PC-3 (cell line): ENCODE measurements at regions not wholly inside any gene's neighbourhood (a gene's known extent, or its start where the extent isn't known, plus 50 kb on each side); places are given as distances from the start of the nearest gene placed in this dataset.

ENCODE experiments used
- ATAC-seq: fragments of 200-7000 bp; cut with Tn5 transposase; 2 replicates; pipeline ENCODE4 v1.9.1; 2020; ENCODE audit warnings: mild to moderate bottlenecking, moderate library complexity
- BruUV-seq: library from RNA; stranded (reverse); fragments of 400-500 nt; replicated peaks from 2 replicates; lab custom pipeline; 2021; lab: Mats Ljungman, UMichigan
- CTCF ChIA-PET: fragments of 300-600 bp; sonication (Branson Sonifier 250); formaldehyde crosslinking; loops from one replicate; lab custom pipeline; 2022; ENCODE audit warnings: antibody characterized with exemption; lab: Charles Lee
- POLR2A ChIA-PET: fragments of 300-600 bp; sonication (Branson Sonifier 250); formaldehyde crosslinking; loops from one replicate; lab custom pipeline; 2022; ENCODE audit warnings: antibody characterized with exemption; ENCODE audit not compliant: unreplicated experiment; lab: Charles Lee
- DNase-seq: peaks from one replicate; pipeline ENCODE4 v3.0.0-alpha.2; 2015
- H2AFZ ChIP-seq: fragments of 300-600 bp; sonication (generic); 2 replicates; pipeline ENCODE4 v1.6.0; 2016; ENCODE audit warnings: antibody characterized with exemption, low read length
- H3F3A ChIP-seq: fragments of 300-600 bp; sonication (generic); one replicate; pipeline ENCODE4 v1.6.0; 2017; ENCODE audit warnings: antibody characterized with exemption, low read length, control low read depth, mild to moderate bottlenecking; ENCODE audit not compliant: unreplicated experiment
- H3K27ac ChIP-seq: fragments of 300-600 bp; sonication (generic); 2 replicates; pipeline ENCODE4 v1.5.1; 2016; ENCODE audit warnings: mild to moderate bottlenecking, low read length
- H3K27me3 ChIP-seq: fragments of 300-600 bp; sonication (generic); 2 replicates; pipeline ENCODE4 v1.6.1; 2016; ENCODE audit warnings: low read length, mixed read lengths
- H3K36me3 ChIP-seq: fragments of 300-600 bp; sonication (generic); 2 replicates; pipeline ENCODE4 v1.6.1; 2016; ENCODE audit warnings: low read depth, mixed run types, low read length, mixed read lengths
- H3K4me1 ChIP-seq: fragments of 300-600 bp; sonication (generic); 2 replicates; pipeline ENCODE4 v1.5.1; 2016; ENCODE audit warnings: low read length; ENCODE audit not compliant: insufficient read depth
- H3K4me2 ChIP-seq: fragments of 300-600 bp; sonication (generic); 2 replicates; pipeline ENCODE4 v1.6.0; 2016; ENCODE audit warnings: low read length
- H3K4me3 ChIP-seq: fragments of 300-600 bp; sonication (generic); 2 replicates; pipeline ENCODE4 v1.5.1; 2016; ENCODE audit warnings: mild to moderate bottlenecking, low read length, mixed read lengths
- H3K79me2 ChIP-seq: fragments of 300-600 bp; sonication (generic); 2 replicates; pipeline ENCODE4 v1.6.1; 2017; ENCODE audit warnings: low read length, mixed read lengths
- H3K9ac ChIP-seq: fragments of 300-600 bp; sonication (generic); 2 replicates; pipeline ENCODE4 v1.6.0; 2016; ENCODE audit warnings: mild to moderate bottlenecking, low read length
- H3K9me2 ChIP-seq: fragments of 300-600 bp; sonication (generic); replicated peaks from 2 replicates; pipeline ENCODE4 v1.6.1; 2016; ENCODE audit warnings: mixed run types, low read length, mixed read lengths
- H3K9me3 ChIP-seq: fragments of 300-600 bp; sonication (generic); 2 replicates; pipeline ENCODE4 v1.6.1; 2016; ENCODE audit warnings: low read length, mixed read lengths
- H4K20me1 ChIP-seq: fragments of 300-600 bp; sonication (generic); 2 replicates; pipeline ENCODE4 v1.6.1; 2016; ENCODE audit warnings: low read length, mixed read lengths
- CTCF ChIP-seq: fragments of 300-600 bp; sonication (generic); conservative IDR thresholded peaks from 2 replicates; pipeline ENCODE4 v1.5.1; 2017; ENCODE audit warnings: antibody characterized with exemption, low read depth, mild to moderate bottlenecking, low read length
- EZH2 ChIP-seq: fragments of 300-600 bp; sonication (generic); IDR thresholded peaks from one replicate; pipeline ENCODE4 v1.6.1; 2017; ENCODE audit warnings: antibody characterized with exemption, mild to moderate bottlenecking, low read length; ENCODE audit not compliant: unreplicated experiment
- EZH2phosphoT487 ChIP-seq: fragments of 300-600 bp; sonication (generic); IDR thresholded peaks from 2 replicates; pipeline ENCODE4 v1.6.1; 2018; ENCODE audit warnings: mild to moderate bottlenecking, antibody characterized with exemption, low read length, borderline replicate concordance
- intact Hi-C: fragments of 100-400 bp; cut with micrococcal nuclease; formaldehyde crosslinking; loops from 2 replicates; pipeline ENCODE4 v1.9.0; 2023

GRCh38 chr4:129230846-129231245 lies 134.9 kb downstream of the C4orf33 start:
- H2AFZ ChIP-seq = no peak overlapping the region
- no peaks in the 10 kb centered on the region for H3K79me2 ChIP-seq
- H3K27ac ChIP-seq = no peak overlapping the region
- intact Hi-C loops = no loop called here
- no peaks in the 10 kb centered on the region for H3F3A ChIP-seq
- H3K9me2 ChIP-seq = no peaks in the 10 kb centered on the region
- ATAC-seq (no peak), DNase-seq (no peak)
- no peaks in the 10 kb centered on the region for H3K36me3 ChIP-seq
- ChIA-PET CTCF (no interaction called here), POLR2A (no interaction called here)
- H3K9ac ChIP-seq = no peak overlapping the region
- no TSS peak for BruUV-seq
- no peaks in the 10 kb centered on the region for H3K9me3 ChIP-seq
- H3K4me1 ChIP-seq = no peaks in the 10 kb centered on the region; the same call in 1 of the 2 replicates
- no peak overlapping the region for H3K4me3 ChIP-seq
- no peaks in the 10 kb centered on the region for H3K27me3 ChIP-seq
- no peak overlapping the region for H3K4me2 ChIP-seq
- TF ChIP-seq CTCF (no peak), EZH2 (no peak), EZH2phosphoT487 (no peak)
- no peaks in the 10 kb centered on the region for H4K20me1 ChIP-seq

GRCh38 chr4:129231945-129232588 lies 136.1 kb downstream of the C4orf33 start:
- TF ChIP-seq CTCF (no peak), EZH2 (no peak), EZH2phosphoT487 (no peak)
- Histone ChIP-seq H3K4me1 (no peaks in the 10 kb centered on the region; the same call in 1 of the 2 replicates), H3K27me3 (no peaks in the 10 kb centered on the region), H3K9me3 (no peaks in the 10 kb centered on the region), H3K4me2 (no peak overlapping the region), H2AFZ (no peak overlapping the region), H3K4me3 (no peak overlapping the region), H3K9ac (no peak overlapping the region), H3K9me2 (no peaks in the 10 kb centered on the region), H3K27ac (no peak overlapping the region), H3K79me2 (no peaks in the 10 kb centered on the region), H3F3A (no peaks in the 10 kb centered on the region), H3K36me3 (no peaks in the 10 kb centered on the region), H4K20me1 (no peaks in the 10 kb centered on the region)
- ATAC-seq = peak; percentile 74
- peak; percentile 14 for DNase-seq
- no TSS peak for BruUV-seq
- CTCF ChIA-PET = no interaction called here
- intact Hi-C loops = no loop called here
- POLR2A ChIA-PET = no interaction called here

GRCh38 chr4:129232589-129233337 lies 136.8 kb downstream of the C4orf33 start:
- Histone ChIP-seq H2AFZ (no peak overlapping the region), H3K9ac (no peak overlapping the region), H3K4me2 (no peak overlapping the region), H3K36me3 (no peaks in the 10 kb centered on the region), H4K20me1 (no peaks in the 10 kb centered on the region), H3K27me3 (no peaks in the 10 kb centered on the region), H3K4me1 (no peaks in the 10 kb centered on the region; the same call in 1 of the 2 replicates), H3K27ac (no peak overlapping the region), H3K9me2 (no peaks in the 10 kb centered on the region), H3K9me3 (no peaks in the 10 kb centered on the region), H3K4me3 (no peak overlapping the region), H3K79me2 (no peaks in the 10 kb centered on the region), H3F3A (no peaks in the 10 kb centered on the region)
- TF ChIP-seq EZH2phosphoT487 (no peak), CTCF (no peak), EZH2 (no peak)
- ChIA-PET POLR2A (no interaction called here), CTCF (no interaction called here)
- intact Hi-C loops = no loop called here
- DNase-seq = no peak
- no peak for ATAC-seq
- BruUV-seq = no TSS peak
